ENCODE measurements at regions not wholly inside any gene's neighbourhood (a gene's known extent, or its start where the extent isn't known, plus 50 kb on each side); places are given as distances from the start of the nearest gene placed in this dataset.

DNA sequence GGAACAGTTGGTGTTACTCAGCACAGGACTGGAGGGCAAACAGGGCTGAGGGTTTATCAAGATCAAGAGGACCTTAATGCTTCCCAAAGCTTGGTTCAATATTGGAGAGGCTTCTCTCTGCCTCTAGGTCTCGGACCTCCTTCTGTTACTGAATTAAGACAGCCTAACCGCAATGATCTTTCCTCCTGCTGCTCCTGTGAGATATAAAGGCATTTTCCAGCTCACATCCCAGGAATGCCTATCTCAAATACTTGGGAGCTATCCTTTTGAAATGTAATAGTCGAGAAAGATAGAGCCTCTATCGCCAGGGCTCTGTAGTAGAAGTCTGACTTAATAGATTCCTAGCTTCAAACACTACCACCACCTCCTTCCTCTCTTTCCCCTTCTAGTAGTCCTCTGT is 1475.0 kb downstream of the SLITRK1 start:
- no peaks in the 10 kb centered on the region for H3K27me3 ChIP-seq (ENCODE audit: control insufficient read depth, insufficient read depth, low read length)
- H3K4me1 ChIP-seq (ENCODE audit: control insufficient read depth in 2 of 3, insufficient read depth in 2 of 3, low read depth in 1 of 3, low read length in 3 of 3) = no peaks in the 10 kb centered on the region
- no peak for FAIRE-seq
- DNase-seq = no peak
- TF ChIP-seq, protein P1, sequence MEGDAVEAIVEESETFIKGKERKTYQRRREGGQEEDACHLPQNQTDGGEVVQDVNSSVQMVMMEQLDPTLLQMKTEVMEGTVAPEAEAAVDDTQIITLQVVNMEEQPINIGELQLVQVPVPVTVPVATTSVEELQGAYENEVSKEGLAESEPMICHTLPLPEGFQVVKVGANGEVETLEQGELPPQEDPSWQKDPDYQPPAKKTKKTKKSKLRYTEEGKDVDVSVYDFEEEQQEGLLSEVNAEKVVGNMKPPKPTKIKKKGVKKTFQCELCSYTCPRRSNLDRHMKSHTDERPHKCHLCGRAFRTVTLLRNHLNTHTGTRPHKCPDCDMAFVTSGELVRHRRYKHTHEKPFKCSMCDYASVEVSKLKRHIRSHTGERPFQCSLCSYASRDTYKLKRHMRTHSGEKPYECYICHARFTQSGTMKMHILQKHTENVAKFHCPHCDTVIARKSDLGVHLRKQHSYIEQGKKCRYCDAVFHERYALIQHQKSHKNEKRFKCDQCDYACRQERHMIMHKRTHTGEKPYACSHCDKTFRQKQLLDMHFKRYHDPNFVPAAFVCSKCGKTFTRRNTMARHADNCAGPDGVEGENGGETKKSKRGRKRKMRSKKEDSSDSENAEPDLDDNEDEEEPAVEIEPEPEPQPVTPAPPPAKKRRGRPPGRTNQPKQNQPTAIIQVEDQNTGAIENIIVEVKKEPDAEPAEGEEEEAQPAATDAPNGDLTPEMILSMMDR (IDR thresholded peaks at IDR 0.05; ENCODE audit: borderline replicate concordance, extremely low read depth, insufficient read depth) = no peak
- H3K36me3 ChIP-seq (ENCODE audit: control insufficient read depth in 2 of 3, insufficient read depth in 3 of 3, low read length in 3 of 3) = no peaks in the 10 kb centered on the region
- no peaks in the 10 kb centered on the region for H3K9me3 ChIP-seq (ENCODE audit: control insufficient read depth in 2 of 3, insufficient read depth in 1 of 3, low read length in 3 of 3)
- intact Hi-C loops (cut with DNase I) = no loop called here
- H3K9ac ChIP-seq (ENCODE audit: low read length in 3 of 3) = no peak overlapping the region
- H3K27ac ChIP-seq (ENCODE audit: low read depth in 2 of 2, low read length in 2 of 2) = no peak overlapping the region
- H3K4me3 ChIP-seq (ENCODE audit: low read length in 3 of 3) = no peak overlapping the region

GRCh38 chr13:82374719-82375118 is 1507.6 kb downstream of the SLITRK1 start:
- DNase-seq (no peak), FAIRE-seq (no peak)
- Histone ChIP-seq H3K4me3 (ENCODE audit: low read length in 3 of 3) (no peak overlapping the region), H3K9ac (ENCODE audit: low read length in 3 of 3) (no peak overlapping the region), H3K4me1 (ENCODE audit: control insufficient read depth in 2 of 3, insufficient read depth in 2 of 3, low read depth in 1 of 3, low read length in 3 of 3) (no peaks in the 10 kb centered on the region), H3K9me3 (ENCODE audit: control insufficient read depth in 2 of 3, insufficient read depth in 1 of 3, low read length in 3 of 3) (no peaks in the 10 kb centered on the region), H3K27ac (ENCODE audit: low read depth in 2 of 2, low read length in 2 of 2) (no peak overlapping the region), H3K27me3 (ENCODE audit: control insufficient read depth, insufficient read depth, low read length) (no peaks in the 10 kb centered on the region), H3K36me3 (ENCODE audit: control insufficient read depth in 2 of 3, insufficient read depth in 3 of 3, low read length in 3 of 3) (no peaks in the 10 kb centered on the region)
- intact Hi-C loops (cut with DNase I) = no loop called here
- TF ChIP-seq, protein P1 (IDR thresholded peaks at IDR 0.05; ENCODE audit: borderline replicate concordance, extremely low read depth, insufficient read depth) = no peak

DNA sequence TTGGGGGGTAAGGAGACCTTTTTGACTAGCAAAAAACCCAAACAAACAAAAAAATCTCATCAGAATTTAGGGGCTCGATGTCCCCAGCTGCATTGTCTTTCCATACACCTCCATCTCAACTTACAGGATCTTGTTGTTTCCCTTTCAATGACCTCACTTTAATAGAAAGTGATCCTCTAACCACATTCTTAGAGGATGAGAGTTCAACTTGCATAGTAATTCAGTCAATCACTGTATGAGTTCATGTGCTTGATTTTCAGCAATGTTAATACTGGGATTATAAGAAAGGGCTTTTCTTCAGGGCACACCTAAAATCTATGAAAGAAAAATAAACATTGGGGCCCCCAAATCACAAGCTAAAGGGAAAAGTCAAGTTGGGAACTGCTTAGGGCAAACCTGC is 1512.0 kb downstream of the SLITRK1 start:
- Histone ChIP-seq H3K9me3 (ENCODE audit: control insufficient read depth in 2 of 3, insufficient read depth in 1 of 3, low read length in 3 of 3) (no peaks in the 10 kb centered on the region), H3K4me3 (ENCODE audit: low read length in 3 of 3) (no peak overlapping the region), H3K36me3 (ENCODE audit: control insufficient read depth in 2 of 3, insufficient read depth in 3 of 3, low read length in 3 of 3) (no peaks in the 10 kb centered on the region), H3K27me3 (ENCODE audit: control insufficient read depth, insufficient read depth, low read length) (no peaks in the 10 kb centered on the region), H3K27ac (ENCODE audit: low read depth in 2 of 2, low read length in 2 of 2) (no peak overlapping the region), H3K9ac (ENCODE audit: low read length in 3 of 3) (no peak overlapping the region), H3K4me1 (ENCODE audit: control insufficient read depth in 2 of 3, insufficient read depth in 2 of 3, low read depth in 1 of 3, low read length in 3 of 3) (no peaks in the 10 kb centered on the region)
- TF ChIP-seq, protein P1 (IDR thresholded peaks at IDR 0.05; ENCODE audit: borderline replicate concordance, extremely low read depth, insufficient read depth) = no peak
- intact Hi-C loops (cut with DNase I) = no loop called here
- DNase-seq (no peak), FAIRE-seq (no peak)

DNA sequence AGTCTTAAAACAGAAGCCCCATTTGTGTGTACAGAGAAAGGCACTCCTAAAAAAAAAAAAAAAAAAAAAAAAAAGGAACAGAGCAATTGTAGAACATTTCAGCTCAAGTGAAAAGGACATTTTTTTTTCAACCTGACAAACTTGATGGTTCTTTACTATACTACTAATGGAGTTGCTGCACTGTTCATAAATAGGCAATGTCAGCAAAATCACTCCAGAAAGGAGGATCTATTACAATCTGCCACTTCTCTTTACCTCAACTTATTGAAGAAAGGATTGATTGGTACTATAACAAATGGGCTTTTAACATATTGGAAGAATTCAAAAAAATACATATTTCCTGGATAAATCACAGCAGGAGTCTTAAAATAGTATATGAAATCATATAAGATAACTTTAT is 1517.7 kb downstream of the SLITRK1 start:
- no peaks in the 10 kb centered on the region for H3K27me3 ChIP-seq (ENCODE audit: control insufficient read depth, insufficient read depth, low read length)
- H3K9me3 ChIP-seq (ENCODE audit: control insufficient read depth in 2 of 3, insufficient read depth in 1 of 3, low read length in 3 of 3) = no peaks in the 10 kb centered on the region
- no peaks in the 10 kb centered on the region for H3K4me1 ChIP-seq (ENCODE audit: control insufficient read depth in 2 of 3, insufficient read depth in 2 of 3, low read depth in 1 of 3, low read length in 3 of 3)
- no peak overlapping the region for H3K9ac ChIP-seq (ENCODE audit: low read length in 3 of 3)
- TF ChIP-seq, protein P1 (IDR thresholded peaks at IDR 0.05; ENCODE audit: borderline replicate concordance, extremely low read depth, insufficient read depth) = no peak
- DNase-seq (no peak), FAIRE-seq (no peak)
- intact Hi-C loops (cut with DNase I) = no loop called here
- no peak overlapping the region for H3K4me3 ChIP-seq (ENCODE audit: low read length in 3 of 3)
- H3K27ac ChIP-seq (ENCODE audit: low read depth in 2 of 2, low read length in 2 of 2) = no peak overlapping the region
- no peaks in the 10 kb centered on the region for H3K36me3 ChIP-seq (ENCODE audit: control insufficient read depth in 2 of 3, insufficient read depth in 3 of 3, low read length in 3 of 3)
